HG02763 (cell line): ENCODE measurements at regions not wholly inside any gene's neighbourhood (a gene's known extent, or its start where the extent isn't known, plus 50 kb on each side); places are given as distances from the start of the nearest gene placed in this dataset.

ENCODE experiments used
- ATAC-seq: cut with Tn5 transposase; IDR thresholded peaks from one replicate; pipeline ENCODE4 v1.9.1; 2021; ENCODE audit warnings: mild to moderate bottlenecking, moderate library complexity; ENCODE audit not compliant: unreplicated experiment

GRCh38 chr4:156252358-156252921, 298.8 kb upstream of the CTSO start:
- no peak for ATAC-seq

GRCh38 chr4:156251373-156252065, 297.9 kb upstream of the CTSO start:
- no peak for ATAC-seq

GRCh38 chr4:156248917-156249316, 295.3 kb upstream of the CTSO start:
- no peak for ATAC-seq

GRCh38 chr4:156247470-156247869, 293.8 kb upstream of the CTSO start:
- ATAC-seq, result no peak

- ATAC-seq, result no peak
Measured at GRCh38 chr4:156243015-156243414, 289.3 kb upstream of the CTSO start.

- ATAC-seq, result no peak
Measured at GRCh38 chr4:156242390-156242789, 288.7 kb upstream of the CTSO start.

- ATAC-seq, result no peak
Measured at GRCh38 chr4:156241896-156242295, 288.2 kb upstream of the CTSO start.

GRCh38 chr4:156238171-156238570, 284.5 kb upstream of the CTSO start:
- ATAC-seq, result no peak

- ATAC-seq, result no peak
Measured at GRCh38 chr4:156237231-156237630, 283.6 kb upstream of the CTSO start.

GRCh38 chr4:156230176-156230575, 276.5 kb upstream of the CTSO start:
- ATAC-seq, result no peak

GRCh38 chr4:156228676-156229075, 275.0 kb upstream of the CTSO start:
- ATAC-seq, result no peak

GRCh38 chr4:156227321-156227720, 273.7 kb upstream of the CTSO start:
- ATAC-seq, result no peak

- no peak for ATAC-seq
Measured at GRCh38 chr4:156223985-156224384, 270.3 kb upstream of the CTSO start.

GRCh38 chr4:156217236-156217635, 263.6 kb upstream of the CTSO start:
- no peak for ATAC-seq

GRCh38 chr4:156201050-156201449, 247.4 kb upstream of the CTSO start:
- ATAC-seq, result peak; percentile 88

GRCh38 chr4:156198511-156198910, 244.8 kb upstream of the CTSO start:
- ATAC-seq, result no peak

GRCh38 chr4:156197216-156197615, 243.6 kb upstream of the CTSO start:
- ATAC-seq, result no peak

- ATAC-seq, result no peak
Measured at GRCh38 chr4:156196722-156197121, 243.1 kb upstream of the CTSO start.

- peak; percentile 85 for ATAC-seq
Measured at GRCh38 chr4:156195914-156196313, 242.2 kb upstream of the CTSO start.

- no peak for ATAC-seq
Measured at GRCh38 chr4:156194896-156195295, 241.2 kb upstream of the CTSO start.

GRCh38 chr4:156193800-156194199, 240.1 kb upstream of the CTSO start:
- ATAC-seq, result no peak

GRCh38 chr4:156193106-156193505, 239.4 kb upstream of the CTSO start:
- ATAC-seq, result no peak

- no peak for ATAC-seq
Measured at GRCh38 chr4:156192033-156192432, 238.4 kb upstream of the CTSO start.
